HT1080 (cell line): ENCODE measurements at regions not wholly inside any gene's neighbourhood (a gene's known extent, or its start where the extent isn't known, plus 50 kb on each side); places are given as distances from the start of the nearest gene placed in this dataset.
"Not testable (repeated sequence)": the region's sequence is repeated elsewhere in the genome, so short reads cannot be mapped to it uniquely, and the experiment has no call there.

Experiments used
- DNase-seq: peaks from one replicate; pipeline ENCODE4 v3.0.0-alpha.2; 2015; ENCODE audit warnings: low read depth

DNA sequence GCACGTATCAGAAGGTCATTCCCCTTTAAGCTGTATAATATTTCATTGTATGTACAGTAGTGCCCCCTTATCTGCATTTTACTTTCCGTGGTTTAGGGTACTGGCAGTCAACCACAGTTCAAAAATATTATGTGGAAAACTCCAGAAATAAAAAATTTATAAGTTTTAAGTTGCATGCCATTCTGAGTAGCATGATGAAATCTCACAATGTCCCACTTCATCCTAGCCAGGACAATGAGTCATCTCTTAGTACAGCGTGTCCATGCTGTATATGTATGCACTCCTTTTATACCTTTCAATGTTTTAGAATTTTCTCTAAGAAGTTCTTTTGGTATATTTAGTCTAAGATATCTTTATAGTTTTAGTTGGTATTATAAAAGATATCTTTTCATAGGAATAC, 115.0 kb upstream of the HAND1 start:
- DNase-seq = no peak

DNA sequence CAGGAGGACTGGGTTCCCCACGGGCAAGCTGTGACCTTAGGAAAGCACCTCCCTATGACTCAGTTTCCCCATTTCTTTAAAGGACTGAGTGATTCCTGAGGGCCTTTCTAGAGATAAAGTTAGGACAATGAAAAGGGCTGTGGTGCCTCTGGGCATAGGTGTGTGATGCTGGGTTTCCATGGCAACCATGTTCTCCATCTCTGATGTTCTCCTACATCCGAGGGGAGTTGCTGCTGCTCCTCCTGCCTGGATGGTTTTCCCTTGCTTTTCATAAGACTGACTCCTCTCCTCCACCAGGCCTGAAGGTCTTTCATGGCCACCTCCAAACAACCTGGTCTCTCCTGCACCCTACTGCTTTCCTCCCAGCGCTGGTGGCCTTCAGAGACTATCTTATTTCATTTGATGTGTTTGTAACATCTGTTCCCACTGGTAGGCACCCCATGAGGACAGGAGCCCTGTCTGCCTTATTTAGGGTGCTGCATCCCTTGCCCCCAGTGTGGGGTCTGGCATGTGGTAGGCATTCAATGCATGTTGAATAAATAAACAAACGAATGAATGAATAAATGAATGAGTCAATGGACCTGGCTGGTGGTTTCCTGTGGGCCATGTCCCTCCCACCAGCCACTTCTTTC, 112.2 kb upstream of the HAND1 start:
- no peak for DNase-seq

DNA sequence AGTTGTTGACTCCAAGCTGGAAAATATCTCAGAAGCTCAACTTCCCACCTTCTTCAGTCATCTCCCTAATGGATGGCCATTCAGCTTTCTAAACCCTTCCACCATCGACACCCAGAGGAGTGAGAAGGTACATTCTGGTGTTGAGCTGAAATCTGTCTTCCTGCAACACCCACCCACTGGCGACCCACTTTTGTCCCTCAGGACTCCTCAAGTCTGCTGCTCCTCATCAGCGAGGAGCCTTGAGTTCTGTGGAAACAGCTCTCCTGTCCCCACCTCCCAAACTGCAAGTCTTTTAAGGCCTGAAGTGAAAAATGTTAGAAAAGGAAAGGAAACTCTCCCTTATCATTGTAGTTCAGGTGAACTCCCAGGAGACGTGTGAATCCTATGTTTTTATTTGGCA, 111.5 kb upstream of the HAND1 start:
- no peak for DNase-seq

DNA sequence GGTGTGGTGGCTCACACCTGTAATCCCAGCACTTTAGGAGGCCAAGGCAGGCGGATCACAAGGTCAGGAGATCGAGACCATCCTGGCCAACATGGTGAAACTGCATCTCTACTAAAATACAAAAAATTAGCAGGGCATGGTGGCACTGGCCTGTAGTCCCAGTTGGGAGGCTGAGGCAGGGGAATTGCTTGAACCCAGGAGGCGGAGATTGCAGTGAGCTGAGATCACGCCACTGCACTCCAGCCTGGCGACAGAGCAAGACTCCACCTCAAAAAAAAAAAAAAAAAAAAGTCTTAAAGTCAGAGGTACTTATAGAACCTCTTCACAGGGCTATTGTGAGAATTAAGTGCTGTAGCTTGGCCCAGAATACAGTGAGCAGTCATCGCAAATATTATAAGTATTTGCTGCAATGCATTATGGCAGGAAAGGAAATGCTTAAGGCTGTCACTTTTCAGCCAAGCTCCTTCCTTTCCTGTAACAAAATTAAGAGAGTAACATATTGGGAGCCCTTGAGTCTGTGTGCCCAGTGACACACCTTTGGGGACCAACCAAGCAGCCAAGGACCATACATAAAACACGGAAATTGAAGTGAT, 110.9 kb upstream of the HAND1 start:
- DNase-seq = not testable (repeated sequence)

DNA sequence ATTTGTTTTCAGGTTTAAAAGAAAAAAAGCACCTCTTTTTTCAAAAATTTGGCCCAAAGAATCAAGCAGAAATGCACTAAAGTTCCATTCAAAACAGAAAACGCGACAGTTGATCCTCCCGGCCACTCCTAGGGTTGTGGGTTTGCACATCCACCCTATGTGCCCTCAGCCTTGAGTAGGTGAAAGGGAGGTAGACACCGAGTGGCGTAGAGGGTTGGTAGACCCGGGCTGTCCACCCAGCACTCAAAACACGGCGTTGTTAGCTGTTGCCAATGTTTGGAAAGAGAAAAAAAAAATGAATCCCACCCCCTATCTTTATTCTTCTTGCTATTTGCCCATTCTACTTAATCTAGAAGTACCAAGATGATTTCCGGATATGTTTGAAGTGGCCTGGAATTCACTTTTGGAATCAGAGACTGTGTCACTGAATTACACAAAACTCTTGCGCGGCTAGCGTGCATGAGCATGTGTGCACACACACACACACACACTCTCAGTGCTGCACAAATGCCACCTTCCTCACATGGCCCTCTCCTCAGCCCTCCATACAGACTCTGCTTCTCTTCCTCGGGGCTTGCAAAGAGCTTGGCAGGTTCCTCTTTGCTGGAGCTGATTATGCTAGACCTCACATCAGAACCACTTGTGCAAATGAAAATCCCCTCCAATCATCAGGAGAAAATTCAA, 110.2 kb upstream of the HAND1 start:
- no peak for DNase-seq

DNA sequence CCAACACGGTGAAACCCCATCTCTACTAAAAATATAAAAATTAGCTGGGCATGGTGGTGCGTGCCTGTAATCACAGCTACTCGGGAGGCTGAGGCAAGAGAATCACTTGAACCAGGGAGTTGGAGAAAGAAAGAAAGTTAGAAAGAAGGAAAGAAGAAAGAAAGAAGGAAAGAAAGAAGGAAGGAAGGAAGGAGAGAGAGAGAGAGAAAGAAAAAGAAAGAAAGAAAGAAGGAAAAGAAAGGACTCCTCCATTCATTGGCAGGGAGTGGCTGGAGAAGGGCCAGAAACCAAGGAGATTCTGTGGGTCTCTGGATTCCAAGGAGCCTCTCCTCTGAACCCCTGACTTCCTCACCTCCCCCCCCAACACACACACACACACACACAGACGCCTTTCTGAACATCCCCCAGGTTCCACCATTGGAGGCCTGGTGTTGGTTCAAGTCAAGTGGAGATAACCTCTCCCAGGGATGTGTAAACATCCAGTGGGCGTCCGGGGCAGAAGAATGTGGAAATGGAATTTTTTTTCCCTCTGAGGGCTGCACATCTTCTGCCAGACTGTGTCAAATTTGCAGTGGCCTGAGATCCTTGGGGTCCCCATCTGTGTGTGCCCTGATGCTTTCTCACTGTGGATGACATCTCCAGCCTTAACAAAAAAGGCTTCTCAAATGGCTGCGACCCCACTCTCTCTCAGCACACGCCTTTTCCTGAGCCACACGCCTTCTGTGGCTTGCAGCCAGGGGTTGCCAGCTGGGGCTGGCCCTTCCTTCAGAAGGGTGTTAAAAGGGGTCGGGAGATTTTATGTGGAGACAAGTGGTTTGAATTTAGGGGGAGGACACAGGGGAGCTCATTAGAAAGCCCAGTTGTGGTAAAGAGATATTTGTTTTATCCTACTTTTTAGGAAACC, 109.3 kb upstream of the HAND1 start:
- DNase-seq = no peak

DNA sequence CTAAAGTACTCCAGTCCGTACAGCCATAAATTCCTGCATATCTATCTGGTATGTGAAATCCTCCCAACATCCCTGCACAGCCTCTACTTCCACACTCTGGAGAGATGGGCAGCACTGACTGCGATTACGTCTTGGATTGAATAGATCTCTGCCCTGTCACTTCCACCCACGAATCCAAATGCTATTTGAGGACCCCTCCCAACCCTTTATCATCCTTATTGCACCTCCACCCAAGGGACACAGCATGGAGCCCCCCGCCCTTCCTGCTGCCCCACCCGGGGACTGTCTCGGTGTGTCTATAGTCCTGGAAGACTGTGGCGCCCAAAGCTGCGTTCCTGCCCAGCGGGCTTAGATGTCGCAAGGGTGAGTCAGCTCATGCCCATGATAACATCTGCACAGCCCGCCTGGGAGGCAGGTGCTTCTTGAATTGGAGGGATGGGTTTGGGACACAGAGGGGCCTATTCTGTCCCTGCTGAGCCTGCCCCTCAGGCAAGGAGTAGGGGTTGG, 105.7 kb upstream of the HAND1 start:
- DNase-seq = no peak

DNA sequence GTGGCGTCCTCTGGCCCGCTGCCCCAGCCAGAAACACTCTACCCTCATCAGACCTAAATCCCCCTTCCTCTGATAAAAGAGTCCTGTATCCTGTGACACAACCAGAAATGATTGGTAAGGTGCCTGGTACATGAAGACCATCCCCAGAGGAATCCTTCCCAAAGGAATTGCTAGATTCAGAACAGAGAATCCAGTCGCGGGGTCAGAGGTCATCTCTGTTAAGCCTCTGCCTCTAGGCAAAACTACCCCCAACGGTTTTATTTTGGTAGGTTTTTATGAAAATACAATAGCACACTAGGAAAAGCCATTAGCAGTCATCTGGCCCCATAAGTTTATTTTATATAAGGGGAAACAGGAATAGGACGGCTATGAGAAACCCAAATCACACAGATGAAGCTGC, 102.4 kb upstream of the HAND1 start:
- DNase-seq = no peak

DNA sequence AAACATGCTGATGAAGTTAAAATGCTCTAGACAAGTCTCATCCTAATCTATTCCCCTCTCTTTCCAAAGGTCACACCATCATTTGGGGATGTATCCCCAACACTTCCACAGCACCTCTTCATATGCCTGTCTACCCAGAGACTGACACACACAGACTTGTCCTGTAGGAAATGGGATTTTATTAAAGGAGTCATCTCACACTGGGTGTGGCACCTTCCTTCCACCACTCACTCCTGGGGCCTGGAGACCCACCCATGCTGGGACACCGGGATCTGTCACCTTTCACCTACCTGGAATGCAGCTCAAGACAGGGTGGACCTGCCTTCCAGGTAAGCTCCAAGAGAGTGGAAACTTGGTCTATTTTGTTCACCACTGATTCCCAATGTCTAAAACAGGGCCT, 99.4 kb upstream of the HAND1 start:
- no peak for DNase-seq

DNA sequence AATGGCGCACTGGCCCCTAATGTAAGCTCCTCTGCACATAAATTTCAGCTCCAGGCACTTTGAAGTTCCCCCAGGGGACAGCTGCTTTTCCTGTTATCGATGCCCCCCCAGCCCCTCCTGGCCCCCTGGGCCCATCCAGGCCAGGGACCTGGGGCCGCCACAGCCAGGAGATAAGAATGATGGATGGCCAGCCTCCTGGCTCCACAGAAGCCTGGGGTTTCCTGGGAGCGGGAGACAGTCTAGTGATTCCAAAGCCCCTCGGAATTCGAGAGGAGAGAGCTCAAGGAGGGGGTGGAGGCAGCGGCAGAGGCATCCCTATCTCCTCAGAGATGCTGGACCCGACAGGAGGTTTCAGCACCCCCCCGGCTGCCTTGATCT, 98.4 kb upstream of the HAND1 start:
- no peak for DNase-seq

DNA sequence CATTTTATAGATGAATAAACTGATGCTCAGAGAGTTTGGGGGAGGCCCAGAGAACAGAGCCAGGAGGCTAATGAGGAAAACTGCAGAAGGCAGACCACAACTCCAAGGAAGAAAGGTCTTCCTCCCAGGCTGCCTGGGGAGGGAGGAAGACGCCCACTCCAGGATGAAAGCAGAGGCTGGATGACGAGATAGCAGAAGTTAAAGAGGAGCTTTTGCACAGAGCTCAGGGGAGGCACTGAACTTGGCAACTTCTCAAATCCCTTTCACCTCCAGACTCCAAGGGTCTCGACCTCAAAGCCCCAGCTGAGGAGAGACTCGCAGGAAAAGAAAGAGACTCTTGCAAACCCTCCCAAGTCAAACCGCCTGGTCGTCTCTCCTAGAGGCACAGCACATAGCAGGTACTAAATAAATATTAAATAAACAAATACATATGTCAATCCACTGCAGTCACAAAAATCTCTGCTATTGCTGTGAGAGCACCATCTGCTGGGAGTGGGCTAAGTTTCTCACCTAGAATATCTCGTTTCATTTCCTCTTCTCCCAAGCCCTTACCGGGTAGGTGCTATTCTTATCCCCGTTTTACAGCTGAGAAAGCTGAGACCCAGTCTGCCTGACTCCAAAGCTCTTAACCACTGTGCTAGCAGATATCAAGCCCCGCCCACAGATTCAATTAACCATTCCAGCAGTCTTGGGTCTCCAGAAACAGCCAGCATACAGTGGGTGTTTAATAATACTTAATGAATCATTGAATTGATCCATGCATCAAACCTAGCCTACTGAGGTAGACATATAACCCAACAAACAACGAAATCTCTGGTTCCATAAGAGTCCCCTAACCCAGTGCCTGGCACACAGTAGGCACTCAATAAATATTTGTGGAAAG, 97.8 kb upstream of the HAND1 start:
- DNase-seq = no peak

DNA sequence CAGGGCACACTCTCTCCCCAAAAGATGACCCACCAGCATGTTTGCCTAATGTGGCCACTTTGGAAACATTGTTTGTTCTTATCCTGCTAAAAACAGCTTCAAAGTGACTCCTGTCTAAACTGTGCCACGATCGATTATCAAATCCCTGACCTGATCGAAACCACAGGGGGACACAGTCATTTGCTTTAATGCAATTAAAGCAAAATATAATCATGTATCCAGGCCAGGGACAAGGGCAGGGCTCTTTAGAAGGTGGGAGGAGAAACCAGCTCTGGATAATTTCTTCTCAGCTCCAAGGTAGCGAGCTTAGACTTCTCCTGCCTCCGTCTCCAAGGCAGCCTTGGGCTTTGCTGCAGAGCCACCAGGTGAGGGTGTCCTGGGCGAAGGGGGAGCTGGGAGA, 95.0 kb upstream of the HAND1 start:
- no peak for DNase-seq

DNA sequence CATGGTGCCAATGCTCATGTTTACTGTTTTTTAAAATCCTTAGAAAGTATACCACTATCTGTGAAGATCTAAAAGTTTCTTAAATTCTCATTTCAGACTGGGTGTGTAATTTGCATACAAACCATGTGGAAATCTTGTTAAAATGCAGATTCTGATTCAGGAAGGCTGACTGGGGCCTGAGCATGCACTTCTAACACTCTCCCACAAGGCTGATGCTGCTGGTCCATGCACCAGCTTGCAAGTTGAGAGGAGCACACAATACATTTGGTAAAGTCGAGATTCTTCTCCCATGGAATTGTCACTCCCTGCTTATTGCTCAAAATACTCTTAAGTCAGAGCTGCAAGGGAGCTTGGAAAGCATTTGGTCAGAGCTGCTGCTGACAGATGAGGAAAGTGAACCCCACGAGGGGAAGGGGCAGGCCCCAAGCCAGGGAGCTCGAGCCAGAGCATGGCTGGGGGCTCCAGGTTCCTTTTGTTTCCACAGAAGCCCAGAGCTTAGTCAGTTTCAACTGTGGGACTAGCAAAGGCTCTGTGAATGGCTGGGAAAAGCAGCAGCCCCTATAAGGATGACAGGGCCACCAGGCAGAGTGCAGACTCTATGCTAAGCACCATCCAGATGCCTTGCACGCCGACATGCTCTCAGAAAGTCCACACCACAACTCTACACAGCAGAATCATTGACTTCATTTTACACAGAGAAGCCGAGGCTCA, 93.5 kb upstream of the HAND1 start:
- no peak for DNase-seq

DNA sequence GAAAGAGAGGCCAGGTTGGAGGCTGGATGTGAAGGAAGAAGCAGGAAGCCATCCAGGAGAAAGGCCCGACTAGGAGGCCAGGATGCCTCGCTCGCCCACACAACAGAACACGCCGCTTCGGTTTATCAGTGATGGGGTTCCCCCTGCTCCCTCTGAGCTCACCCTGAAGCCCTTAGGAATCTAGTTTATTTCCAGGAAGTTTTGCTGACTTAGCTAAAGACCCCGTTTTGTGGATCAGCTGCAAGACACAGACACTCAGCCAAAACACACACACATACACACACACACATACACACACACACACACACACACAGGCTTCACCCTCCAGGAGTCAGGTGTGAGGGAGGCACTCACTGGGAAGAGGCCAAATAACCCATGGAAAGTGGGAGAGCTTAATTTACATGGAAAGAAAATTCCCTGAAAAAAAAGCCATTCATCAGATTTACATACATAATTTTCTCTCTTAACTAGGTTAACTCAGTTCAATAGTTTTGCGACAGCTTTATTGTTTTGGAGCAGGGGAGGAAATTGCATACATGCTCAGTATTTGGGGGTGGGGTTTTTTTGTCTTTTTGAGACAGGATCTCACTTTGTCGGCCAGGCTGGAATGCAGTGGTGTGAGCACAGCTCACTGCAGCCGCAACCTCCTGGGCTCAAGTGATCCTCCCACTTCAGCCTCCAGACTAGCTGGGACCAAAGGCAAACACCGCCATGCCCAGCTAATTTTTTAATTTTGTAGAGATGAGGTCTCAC, 92.7 kb upstream of the HAND1 start:
- DNase-seq = no peak

DNA sequence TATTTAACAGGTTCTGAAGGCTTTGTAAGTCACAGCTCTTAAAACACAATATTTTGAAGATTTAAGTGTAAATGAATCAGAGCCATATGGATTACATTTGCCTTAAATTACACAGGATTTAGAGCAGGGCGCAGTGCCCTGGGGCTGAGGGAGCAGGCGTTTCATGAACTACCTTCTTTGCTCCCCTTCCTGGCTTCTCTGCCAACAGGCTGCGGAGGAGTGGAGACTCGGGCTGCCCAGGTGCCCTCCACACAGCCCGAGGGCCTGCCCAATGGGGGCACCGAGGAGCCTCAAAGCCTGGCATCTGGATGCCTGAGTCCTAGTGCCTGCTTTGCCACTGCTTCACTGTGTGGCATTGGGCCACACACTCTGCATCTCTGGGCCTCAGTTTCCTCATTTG, 90.6 kb upstream of the HAND1 start:
- DNase-seq = no peak

DNA sequence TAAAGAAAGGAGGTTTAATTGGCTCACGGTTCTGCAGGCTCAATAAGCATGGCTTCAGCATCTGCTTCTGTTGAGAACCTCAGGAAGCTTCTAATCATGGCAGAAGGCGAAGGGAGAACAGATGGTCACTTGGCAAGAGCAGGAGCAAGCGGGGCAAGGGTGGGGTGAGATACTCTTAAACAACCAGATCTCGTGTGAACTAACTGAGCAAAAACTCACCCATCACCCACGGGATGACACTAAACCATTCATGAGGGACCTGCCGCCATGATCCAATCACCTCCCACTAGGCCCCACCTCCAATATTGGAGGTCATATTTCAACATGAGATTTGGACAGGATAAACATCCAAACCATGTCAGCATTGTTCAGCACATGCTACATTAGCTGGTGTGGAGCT, 89.1 kb upstream of the HAND1 start:
- no peak for DNase-seq

DNA sequence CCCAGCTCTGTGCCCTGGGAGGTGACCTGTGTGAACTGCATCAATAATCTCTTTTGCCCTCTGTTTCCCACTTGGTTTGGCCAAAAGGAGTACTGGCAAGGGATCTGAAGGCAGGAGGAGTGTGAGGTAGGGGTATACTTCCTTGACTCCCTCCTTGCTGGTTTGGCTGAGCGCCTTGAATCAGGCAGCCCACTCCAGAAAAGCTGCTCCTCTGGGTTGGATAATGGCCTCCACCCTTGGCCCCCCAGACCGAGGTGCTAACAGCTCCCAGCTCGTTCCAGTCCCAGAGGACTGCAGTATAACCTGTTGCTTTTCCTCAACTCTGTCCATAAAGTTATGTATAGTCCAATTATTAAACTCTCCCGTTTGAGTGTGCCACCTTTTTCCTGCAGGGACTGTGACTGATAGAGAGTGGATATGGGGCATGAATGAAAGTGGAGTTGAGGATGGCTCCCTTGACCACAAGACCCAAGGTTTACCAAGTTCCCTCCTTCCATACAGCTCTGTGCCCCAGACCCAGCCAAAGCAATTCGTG, 88.2 kb upstream of the HAND1 start:
- no peak for DNase-seq

DNA sequence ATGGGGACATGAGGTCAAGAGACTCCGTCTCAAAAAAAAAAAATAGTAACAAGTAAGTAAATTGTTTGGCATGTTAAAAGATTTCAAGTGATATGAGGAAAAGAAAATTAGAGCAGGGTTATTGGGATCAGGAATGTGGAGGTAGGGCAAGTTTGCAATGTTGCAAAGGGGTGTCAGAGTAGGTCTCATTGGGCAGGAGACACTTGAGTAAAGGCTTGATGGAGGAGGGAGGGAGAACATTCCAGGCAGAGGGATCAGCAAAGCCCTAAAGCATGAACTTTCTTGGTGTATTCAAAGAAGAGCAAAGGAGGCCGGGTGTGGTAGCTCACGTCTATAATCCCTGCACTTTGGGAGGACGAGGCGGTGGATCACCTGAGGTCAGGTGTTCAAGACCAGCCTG, 87.1 kb upstream of the HAND1 start:
- DNase-seq = no peak

DNA sequence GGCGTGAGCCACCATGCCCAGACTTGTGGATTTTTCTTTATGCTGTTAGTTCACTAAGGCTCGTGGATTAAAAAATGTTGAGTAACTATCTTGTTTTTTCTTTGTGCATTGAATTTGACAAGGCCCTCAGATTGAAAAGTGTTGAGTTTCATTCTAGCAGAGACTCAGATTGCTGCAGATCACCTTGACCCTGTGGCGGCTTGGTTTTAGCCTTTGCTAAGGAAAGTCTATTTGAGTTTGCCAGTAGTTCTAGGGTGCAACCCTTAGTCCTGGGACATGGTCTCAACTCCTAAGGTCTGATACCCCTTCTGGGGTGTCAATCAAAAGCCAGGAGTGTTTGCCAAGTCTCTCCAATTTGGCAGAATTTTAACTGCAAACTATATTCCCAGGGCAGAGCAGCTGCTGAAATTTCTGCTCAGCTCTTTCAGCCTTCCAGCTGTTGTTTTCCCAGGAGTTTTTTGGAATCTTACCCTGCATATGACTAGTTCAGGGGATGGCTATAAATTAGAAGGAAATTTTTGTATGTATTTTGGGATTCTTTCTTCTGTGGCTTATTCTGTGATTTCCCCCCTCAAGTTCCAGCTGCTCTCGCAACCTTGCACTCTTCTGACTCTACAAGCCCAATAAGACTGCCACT, 84.3 kb upstream of the HAND1 start:
- DNase-seq = no peak
